HCT116 (cell line): ENCODE measurements at regions not wholly inside any gene's neighbourhood (a gene's known extent, or its start where the extent isn't known, plus 50 kb on each side); places are given as distances from the start of the nearest gene placed in this dataset.

Source experiments
- ATF3 ChIP-seq: IDR thresholded peaks from 2 replicates; pipeline ENCODE4 v1.6.1; 2012
- CBX3 ChIP-seq: IDR thresholded peaks from 2 replicates; pipeline ENCODE4 v1.6.1; 2012; ENCODE audit warnings: low read depth
- CTCF ChIP-seq, 3 experiments: fragments of 200-600 bp in 1 of 3; sonication (generic) in 1 of 3; IDR thresholded peaks in 2 of 3; conservative IDR thresholded peaks in 1 of 3; 2 replicates each; pipeline ENCODE4 v1.5.1; 2012 to 2017; ENCODE audit warnings: low read depth in 2 of 3, low read length in 2 of 3, antibody characterized with exemption in 1 of 3, borderline replicate concordance in 1 of 3, control low read depth in 1 of 3, mild to moderate bottlenecking in 1 of 3, mixed read lengths in 1 of 3, mixed run types in 1 of 3, moderate library complexity in 1 of 3; ENCODE audit not compliant: insufficient read depth in 1 of 3
- EGR1 ChIP-seq: IDR thresholded peaks from 2 replicates; pipeline ENCODE4 v1.6.1; 2012; ENCODE audit warnings: low read depth
- EZH2 ChIP-seq: fragments of 200-600 bp; sonication (generic); IDR thresholded peaks from 2 replicates; pipeline ENCODE4 v1.6.1; 2017; ENCODE audit warnings: antibody characterized with exemption, mixed run types
- JUND ChIP-seq: IDR thresholded peaks from 2 replicates; pipeline ENCODE4 v1.6.1; 2012
- POLR2A ChIP-seq: IDR thresholded peaks from 2 replicates; pipeline ENCODE4 v1.7.0; 2011; ENCODE audit warnings: borderline replicate concordance; ENCODE audit not compliant: insufficient read depth, insufficient read length; ENCODE audit errors: extremely low read depth
- POLR2AphosphoS5 ChIP-seq: IDR thresholded peaks from 2 replicates; pipeline ENCODE4 v1.6.1; 2011; ENCODE audit warnings: mild to moderate bottlenecking, low read depth, low read length, moderate library complexity
- SP1 ChIP-seq: IDR thresholded peaks from 2 replicates; pipeline ENCODE4 v1.6.1; 2012; ENCODE audit warnings: low read depth
- ZNF274 ChIP-seq: fragments of 200-500 bp; sonication (Bioruptor generic); IDR thresholded peaks from 2 replicates; pipeline ENCODE4 v1.6.1; 2014; ENCODE audit warnings: mild to moderate bottlenecking, low read depth, low read length, inconsistent platforms

GRCh38 chr19:30745476-30745985, 373.3 kb downstream of the ZNF536 start:
- TF ChIP-seq ATF3, result no peak
- no peak for TF ChIP-seq CTCF (IDR thresholded peaks at IDR 0.05 in 2 of 3, conservative IDR thresholded peaks at IDR 0.05 in 1 of 3; ENCODE audit: borderline replicate concordance in 1 of 3, insufficient read depth in 1 of 3, low read depth in 2 of 3, low read length in 2 of 3)
- TF ChIP-seq EZH2, result no peak
- TF ChIP-seq ZNF274, result no peak
- no peak for TF ChIP-seq POLR2AphosphoS5
- TF ChIP-seq SP1, result no peak
- TF ChIP-seq POLR2A, result no peak
- no peak for TF ChIP-seq EGR1
- no peak for TF ChIP-seq CBX3
- no peak for TF ChIP-seq JUND
